ENCODE measurements at regions not wholly inside any gene's neighbourhood (a gene's known extent, or its start where the extent isn't known, plus 50 kb on each side); places are given as distances from the start of the nearest gene placed in this dataset.

DNA sequence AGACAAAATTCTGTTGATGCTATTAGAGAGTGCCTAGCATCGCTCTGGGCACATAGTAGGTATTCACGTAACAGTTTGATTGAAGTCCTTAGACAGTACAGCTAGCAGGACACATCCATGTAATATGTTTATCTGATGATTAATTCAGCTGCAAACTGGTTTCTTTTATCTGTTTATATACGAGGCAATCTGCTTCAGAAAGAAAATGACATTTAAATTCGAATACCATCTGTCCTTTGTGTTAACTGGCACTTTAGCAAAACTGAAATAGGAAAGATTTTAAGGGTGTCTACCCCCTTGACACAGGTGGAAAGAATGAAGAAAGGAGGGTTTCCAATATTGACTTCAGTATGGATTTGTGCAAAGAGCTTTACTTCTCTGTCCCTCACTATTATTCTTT is 192.5 kb downstream of the MFSD1 start:
- Mint-ChIP-seq H3K9me3 (ENCODE audit: unreplicated experiment) (peaks cover 2% of the 10 kb centered on the region), H3K4me1 (ENCODE audit: low read depth, unreplicated experiment) (no peaks in the 10 kb centered on the region), H3K27me3 (ENCODE audit: unreplicated experiment) (no peaks in the 10 kb centered on the region), H3K27ac (ENCODE audit: unreplicated experiment) (no peak overlapping the region), H3K4me3 (ENCODE audit: unreplicated experiment) (no peak overlapping the region), H3K36me3 (ENCODE audit: unreplicated experiment) (no peaks in the 10 kb centered on the region)
- TF ChIP-seq, protein P1, sequence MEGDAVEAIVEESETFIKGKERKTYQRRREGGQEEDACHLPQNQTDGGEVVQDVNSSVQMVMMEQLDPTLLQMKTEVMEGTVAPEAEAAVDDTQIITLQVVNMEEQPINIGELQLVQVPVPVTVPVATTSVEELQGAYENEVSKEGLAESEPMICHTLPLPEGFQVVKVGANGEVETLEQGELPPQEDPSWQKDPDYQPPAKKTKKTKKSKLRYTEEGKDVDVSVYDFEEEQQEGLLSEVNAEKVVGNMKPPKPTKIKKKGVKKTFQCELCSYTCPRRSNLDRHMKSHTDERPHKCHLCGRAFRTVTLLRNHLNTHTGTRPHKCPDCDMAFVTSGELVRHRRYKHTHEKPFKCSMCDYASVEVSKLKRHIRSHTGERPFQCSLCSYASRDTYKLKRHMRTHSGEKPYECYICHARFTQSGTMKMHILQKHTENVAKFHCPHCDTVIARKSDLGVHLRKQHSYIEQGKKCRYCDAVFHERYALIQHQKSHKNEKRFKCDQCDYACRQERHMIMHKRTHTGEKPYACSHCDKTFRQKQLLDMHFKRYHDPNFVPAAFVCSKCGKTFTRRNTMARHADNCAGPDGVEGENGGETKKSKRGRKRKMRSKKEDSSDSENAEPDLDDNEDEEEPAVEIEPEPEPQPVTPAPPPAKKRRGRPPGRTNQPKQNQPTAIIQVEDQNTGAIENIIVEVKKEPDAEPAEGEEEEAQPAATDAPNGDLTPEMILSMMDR (IDR thresholded peaks at IDR 0.05; ENCODE audit: partially characterized antibody, unreplicated experiment), result no peak
- DNase-seq, result no peak

- Mint-ChIP-seq H3K4me1 (ENCODE audit: low read depth, unreplicated experiment) (peaks cover 3% of the 10 kb centered on the region), H3K4me3 (ENCODE audit: unreplicated experiment) (no peak overlapping the region), H3K27me3 (ENCODE audit: unreplicated experiment) (no peaks in the 10 kb centered on the region), H3K36me3 (ENCODE audit: unreplicated experiment) (no peaks in the 10 kb centered on the region), H3K9me3 (ENCODE audit: unreplicated experiment) (no peaks in the 10 kb centered on the region), H3K27ac (ENCODE audit: unreplicated experiment) (no peak overlapping the region)
- no peak for DNase-seq
- TF ChIP-seq, protein P1 (IDR thresholded peaks at IDR 0.05; ENCODE audit: partially characterized antibody, unreplicated experiment), result no peak
Observed at GRCh38 chr3:159001711-159002110, 199.9 kb downstream of the MFSD1 start.

- Mint-ChIP-seq H3K27me3 (ENCODE audit: unreplicated experiment) (no peaks in the 10 kb centered on the region), H3K4me1 (ENCODE audit: low read depth, unreplicated experiment) (peaks cover 3% of the 10 kb centered on the region), H3K9me3 (ENCODE audit: unreplicated experiment) (no peaks in the 10 kb centered on the region), H3K4me3 (ENCODE audit: unreplicated experiment) (no peak overlapping the region), H3K36me3 (ENCODE audit: unreplicated experiment) (no peaks in the 10 kb centered on the region), H3K27ac (ENCODE audit: unreplicated experiment) (no peak overlapping the region)
- DNase-seq, result no peak
- TF ChIP-seq, protein P1 (IDR thresholded peaks at IDR 0.05; ENCODE audit: partially characterized antibody, unreplicated experiment), result no peak
Observed at GRCh38 chr3:159005137-159005536, 203.3 kb downstream of the MFSD1 start.

GRCh38 chr3:159007331-159007730 is 205.5 kb downstream of the MFSD1 start:
- H3K27me3 Mint-ChIP-seq (ENCODE audit: unreplicated experiment), result no peaks in the 10 kb centered on the region
- H3K9me3 Mint-ChIP-seq (ENCODE audit: unreplicated experiment), result no peaks in the 10 kb centered on the region
- DNase-seq, result no peak
- H3K27ac Mint-ChIP-seq (ENCODE audit: unreplicated experiment), result no peak overlapping the region
- peaks cover 3% of the 10 kb centered on the region for H3K4me1 Mint-ChIP-seq (ENCODE audit: low read depth, unreplicated experiment)
- H3K4me3 Mint-ChIP-seq (ENCODE audit: unreplicated experiment), result no peak overlapping the region
- H3K36me3 Mint-ChIP-seq (ENCODE audit: unreplicated experiment), result no peaks in the 10 kb centered on the region
- TF ChIP-seq, protein P1 (IDR thresholded peaks at IDR 0.05; ENCODE audit: partially characterized antibody, unreplicated experiment), result no peak

GRCh38 chr3:159008401-159008800 is 206.5 kb downstream of the MFSD1 start:
- TF ChIP-seq, protein P1 (IDR thresholded peaks at IDR 0.05; ENCODE audit: partially characterized antibody, unreplicated experiment), result no peak
- peaks cover 3% of the 10 kb centered on the region for H3K4me1 Mint-ChIP-seq (ENCODE audit: low read depth, unreplicated experiment)
- H3K9me3 Mint-ChIP-seq (ENCODE audit: unreplicated experiment), result no peaks in the 10 kb centered on the region
- no peak overlapping the region for H3K27ac Mint-ChIP-seq (ENCODE audit: unreplicated experiment)
- H3K27me3 Mint-ChIP-seq (ENCODE audit: unreplicated experiment), result no peaks in the 10 kb centered on the region
- H3K4me3 Mint-ChIP-seq (ENCODE audit: unreplicated experiment), result no peak overlapping the region
- H3K36me3 Mint-ChIP-seq (ENCODE audit: unreplicated experiment), result no peaks in the 10 kb centered on the region
- no peak for DNase-seq
